ENCODE measurements at regions not wholly inside any gene's neighbourhood (a gene's known extent, or its start where the extent isn't known, plus 50 kb on each side); places are given as distances from the start of the nearest gene placed in this dataset.

DNA sequence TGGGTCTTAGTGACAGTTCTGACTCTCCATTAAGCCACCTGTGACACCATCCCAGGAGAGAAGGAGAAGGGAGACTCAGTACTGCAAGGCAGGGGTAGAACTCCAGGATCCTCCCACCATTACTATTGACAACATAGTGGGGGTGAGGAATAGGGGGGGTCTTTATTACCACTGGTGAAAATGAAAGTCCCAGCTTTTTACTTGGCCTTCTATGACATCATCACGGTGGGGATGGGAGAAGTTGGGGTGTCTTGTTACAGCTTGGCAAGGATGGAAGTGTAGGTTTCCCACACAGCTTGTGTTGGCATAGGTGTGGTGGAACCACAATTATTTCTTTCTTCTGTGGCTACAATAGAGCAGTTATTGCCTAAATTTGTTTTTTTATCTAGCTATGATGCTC lies 203.9 kb upstream of the DTNA start:
- ATAC-seq: no peak
- Histone ChIP-seq H3K36me3 (ENCODE audit: control insufficient read depth, insufficient read depth, low read length) (no peaks in the 10 kb centered on the region), H3K27me3 (ENCODE audit: control insufficient read depth, insufficient read depth, low read length) (no peaks in the 10 kb centered on the region), H3K27ac (ENCODE audit: low read length) (no peak overlapping the region), H3K4me3 (ENCODE audit: low read depth in 2 of 2, low read length in 2 of 2) (no peak overlapping the region), H3K9me3 (ENCODE audit: control insufficient read depth, insufficient read depth, low read depth, low read length) (peaks cover 3% of the 10 kb centered on the region; the same call in 1 of the 2 replicates), H3K4me1 (ENCODE audit: control insufficient read depth, insufficient read depth, low read length) (no peaks in the 10 kb centered on the region)
- intact Hi-C loops (cut with micrococcal nuclease; ENCODE audit: unreplicated experiment): no loop called here
- DNase-seq (ENCODE audit: low read depth, low spot score): no peak
- POLR2A ChIA-PET: no interaction called here
- BruUV-seq (replicated peaks): no TSS peak
- TF ChIP-seq SIN3A (IDR thresholded peaks at IDR 0.05; ENCODE audit: borderline replicate concordance, insufficient read depth, low read depth, low read length) (no peak), POLR2AphosphoS5 (IDR thresholded peaks at IDR 0.05; ENCODE audit: low read depth, low read length) (no peak), TCF7L2 (IDR thresholded peaks at IDR 0.05; ENCODE audit: low read depth, low read length) (no peak)
- TF ChIP-seq, protein P1, sequence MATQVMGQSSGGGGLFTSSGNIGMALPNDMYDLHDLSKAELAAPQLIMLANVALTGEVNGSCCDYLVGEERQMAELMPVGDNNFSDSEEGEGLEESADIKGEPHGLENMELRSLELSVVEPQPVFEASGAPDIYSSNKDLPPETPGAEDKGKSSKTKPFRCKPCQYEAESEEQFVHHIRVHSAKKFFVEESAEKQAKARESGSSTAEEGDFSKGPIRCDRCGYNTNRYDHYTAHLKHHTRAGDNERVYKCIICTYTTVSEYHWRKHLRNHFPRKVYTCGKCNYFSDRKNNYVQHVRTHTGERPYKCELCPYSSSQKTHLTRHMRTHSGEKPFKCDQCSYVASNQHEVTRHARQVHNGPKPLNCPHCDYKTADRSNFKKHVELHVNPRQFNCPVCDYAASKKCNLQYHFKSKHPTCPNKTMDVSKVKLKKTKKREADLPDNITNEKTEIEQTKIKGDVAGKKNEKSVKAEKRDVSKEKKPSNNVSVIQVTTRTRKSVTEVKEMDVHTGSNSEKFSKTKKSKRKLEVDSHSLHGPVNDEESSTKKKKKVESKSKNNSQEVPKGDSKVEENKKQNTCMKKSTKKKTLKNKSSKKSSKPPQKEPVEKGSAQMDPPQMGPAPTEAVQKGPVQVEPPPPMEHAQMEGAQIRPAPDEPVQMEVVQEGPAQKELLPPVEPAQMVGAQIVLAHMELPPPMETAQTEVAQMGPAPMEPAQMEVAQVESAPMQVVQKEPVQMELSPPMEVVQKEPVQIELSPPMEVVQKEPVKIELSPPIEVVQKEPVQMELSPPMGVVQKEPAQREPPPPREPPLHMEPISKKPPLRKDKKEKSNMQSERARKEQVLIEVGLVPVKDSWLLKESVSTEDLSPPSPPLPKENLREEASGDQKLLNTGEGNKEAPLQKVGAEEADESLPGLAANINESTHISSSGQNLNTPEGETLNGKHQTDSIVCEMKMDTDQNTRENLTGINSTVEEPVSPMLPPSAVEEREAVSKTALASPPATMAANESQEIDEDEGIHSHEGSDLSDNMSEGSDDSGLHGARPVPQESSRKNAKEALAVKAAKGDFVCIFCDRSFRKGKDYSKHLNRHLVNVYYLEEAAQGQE (IDR thresholded peaks at IDR 0.05; ENCODE audit: insufficient read depth in 1 of 2, low read depth in 2 of 2, low read length in 1 of 2): no peak
- TF ChIP-seq, protein P2, sequence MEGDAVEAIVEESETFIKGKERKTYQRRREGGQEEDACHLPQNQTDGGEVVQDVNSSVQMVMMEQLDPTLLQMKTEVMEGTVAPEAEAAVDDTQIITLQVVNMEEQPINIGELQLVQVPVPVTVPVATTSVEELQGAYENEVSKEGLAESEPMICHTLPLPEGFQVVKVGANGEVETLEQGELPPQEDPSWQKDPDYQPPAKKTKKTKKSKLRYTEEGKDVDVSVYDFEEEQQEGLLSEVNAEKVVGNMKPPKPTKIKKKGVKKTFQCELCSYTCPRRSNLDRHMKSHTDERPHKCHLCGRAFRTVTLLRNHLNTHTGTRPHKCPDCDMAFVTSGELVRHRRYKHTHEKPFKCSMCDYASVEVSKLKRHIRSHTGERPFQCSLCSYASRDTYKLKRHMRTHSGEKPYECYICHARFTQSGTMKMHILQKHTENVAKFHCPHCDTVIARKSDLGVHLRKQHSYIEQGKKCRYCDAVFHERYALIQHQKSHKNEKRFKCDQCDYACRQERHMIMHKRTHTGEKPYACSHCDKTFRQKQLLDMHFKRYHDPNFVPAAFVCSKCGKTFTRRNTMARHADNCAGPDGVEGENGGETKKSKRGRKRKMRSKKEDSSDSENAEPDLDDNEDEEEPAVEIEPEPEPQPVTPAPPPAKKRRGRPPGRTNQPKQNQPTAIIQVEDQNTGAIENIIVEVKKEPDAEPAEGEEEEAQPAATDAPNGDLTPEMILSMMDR (IDR thresholded peaks at IDR 0.05): no peak
- in situ Hi-C loops (cut with HindIII; ENCODE audit: low pct_unique_long_range_greater_than_20kb, low sequenced_read_pairs): no loop called here
- CTCF ChIA-PET: no interaction called here

DNA sequence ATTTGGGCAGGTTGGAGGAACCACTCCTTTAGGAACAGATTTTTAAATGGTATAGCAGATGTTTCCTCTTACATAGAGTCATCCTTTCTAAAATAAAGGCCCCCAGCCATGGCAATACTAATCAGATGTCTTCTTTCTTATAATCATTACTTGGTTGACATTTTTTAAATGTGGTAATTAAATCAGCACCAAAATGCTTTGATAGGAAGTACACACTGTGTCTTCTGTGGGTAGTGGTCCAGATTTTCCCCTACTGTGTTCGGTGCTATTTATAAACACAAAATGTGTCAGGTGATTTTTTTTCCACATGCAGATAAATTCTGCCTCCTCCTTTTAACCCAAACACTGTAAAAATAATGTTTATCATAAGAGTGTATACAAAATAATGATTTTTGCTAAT lies 200.9 kb upstream of the DTNA start:
- H3K27ac ChIP-seq (ENCODE audit: low read length): no peak overlapping the region
- DNase-seq (ENCODE audit: low read depth, low spot score) (no peak), ATAC-seq (no peak)
- no peaks in the 10 kb centered on the region for H3K27me3 ChIP-seq (ENCODE audit: control insufficient read depth, insufficient read depth, low read length)
- TF ChIP-seq POLR2AphosphoS5 (IDR thresholded peaks at IDR 0.05; ENCODE audit: low read depth, low read length) (no peak), SIN3A (IDR thresholded peaks at IDR 0.05; ENCODE audit: borderline replicate concordance, insufficient read depth, low read depth, low read length) (no peak), TCF7L2 (IDR thresholded peaks at IDR 0.05; ENCODE audit: low read depth, low read length) (no peak)
- TF ChIP-seq, protein P1 (IDR thresholded peaks at IDR 0.05; ENCODE audit: insufficient read depth in 1 of 2, low read depth in 2 of 2, low read length in 1 of 2): no peak
- TF ChIP-seq, protein P2 (IDR thresholded peaks at IDR 0.05): no peak
- BruUV-seq (replicated peaks): no TSS peak
- ChIA-PET CTCF (no interaction called here), POLR2A (no interaction called here)
- no peaks in the 10 kb centered on the region for H3K36me3 ChIP-seq (ENCODE audit: control insufficient read depth, insufficient read depth, low read length)
- in situ Hi-C loops (cut with HindIII; ENCODE audit: low pct_unique_long_range_greater_than_20kb, low sequenced_read_pairs): no loop called here
- intact Hi-C loops (cut with micrococcal nuclease; ENCODE audit: unreplicated experiment): no loop called here
- H3K4me3 ChIP-seq (ENCODE audit: low read depth in 2 of 2, low read length in 2 of 2): no peak overlapping the region
- H3K9me3 ChIP-seq (ENCODE audit: control insufficient read depth, insufficient read depth, low read depth, low read length): no peaks in the 10 kb centered on the region
- no peaks in the 10 kb centered on the region for H3K4me1 ChIP-seq (ENCODE audit: control insufficient read depth, insufficient read depth, low read length)

Data from Panc1 (cell line).